Activated CD8-positive, alpha-beta T cell treated with anti-CD3 and anti-CD28 coated beads for 36 hours (primary cell): ENCODE measurements at regions not wholly inside any gene's neighbourhood (a gene's known extent, or its start where the extent isn't known, plus 50 kb on each side); places are given as distances from the start of the nearest gene placed in this dataset.

ENCODE experiments used
- ATAC-seq: fragments of 200-7000 bp; cut with Tn5 transposase; one replicate; pipeline ENCODE4 v1.10.0; 2021; ENCODE audit warnings: mild to moderate bottlenecking, moderate library complexity
- CTCF ChIA-PET: fragments of 350-600 bp; sonication (Branson Sonifier 250); formaldehyde crosslinking; loops from one replicate; lab custom pipeline; 2021; ENCODE audit warnings: antibody characterized with exemption; lab: Charles Lee
- POLR2A ChIA-PET: fragments of 350-600 bp; sonication (Branson Sonifier 250); formaldehyde crosslinking; loops from one replicate; lab custom pipeline; 2021; ENCODE audit warnings: antibody characterized with exemption; lab: Charles Lee
- DNase-seq: peaks from one replicate; pipeline ENCODE4 v3.0.0-alpha.2; 2020
- H3K27ac Mint-ChIP-seq: one replicate; pipeline ENCODE4 v1.8.0; 2021; ENCODE audit warnings: mild to moderate bottlenecking, mixed read lengths
- H3K27me3 Mint-ChIP-seq: one replicate; pipeline ENCODE4 v1.8.0; 2021; ENCODE audit warnings: mixed read lengths
- H3K36me3 Mint-ChIP-seq: one replicate; pipeline ENCODE4 v1.8.0; 2021; ENCODE audit warnings: low read depth, mixed read lengths
- H3K4me1 Mint-ChIP-seq: one replicate; pipeline ENCODE4 v1.8.0; 2021; ENCODE audit warnings: low read depth, mixed read lengths
- H3K4me3 Mint-ChIP-seq: one replicate; pipeline ENCODE4 v1.8.0; 2021; ENCODE audit warnings: mild to moderate bottlenecking, moderate library complexity, mixed read lengths
- H3K9me3 Mint-ChIP-seq: one replicate; pipeline ENCODE4 v1.8.0; 2021; ENCODE audit warnings: mixed read lengths
- CTCF ChIP-seq: fragments of 200-600 bp; IDR thresholded peaks from one replicate; pipeline ENCODE4 v1.8.0; 2022; ENCODE audit warnings: antibody characterized with exemption, mild to moderate bottlenecking
- intact Hi-C: fragments of 100-400 bp; cut with micrococcal nuclease; formaldehyde crosslinking; loops from one replicate; pipeline ENCODE4 v1.10.0; 2022

GRCh38 chr1:232722626-232723025 is 82.6 kb upstream of the MAP10 start:
- intact Hi-C loops: no loop called here
- Mint-ChIP-seq H3K36me3 (no peaks in the 10 kb centered on the region), H3K27ac (no peak overlapping the region), H3K27me3 (peaks cover 15% of the 10 kb centered on the region), H3K4me3 (no peak overlapping the region), H3K4me1 (peaks cover 7% of the 10 kb centered on the region), H3K9me3 (no peaks in the 10 kb centered on the region)
- POLR2A ChIA-PET: no interaction called here
- ATAC-seq: no peak
- no peak for DNase-seq
- CTCF ChIA-PET: interaction anchor here (0.5 to 1.9 kb wide), 3 partner anchors 13 to 96 kb away, joined by 3 to 4 read pairs (median 3); no protein-coding TSS in a partner anchor
- no peak for TF ChIP-seq CTCF

GRCh38 chr1:232725305-232726047 is 79.7 kb upstream of the MAP10 start:
- H3K27ac Mint-ChIP-seq: no peak overlapping the region
- ATAC-seq: no peak
- ChIA-PET POLR2A (no interaction called here), CTCF (no interaction called here)
- peaks cover 12% of the 10 kb centered on the region for H3K27me3 Mint-ChIP-seq
- peak; percentile 8 for DNase-seq
- H3K4me3 Mint-ChIP-seq: no peak overlapping the region
- H3K9me3 Mint-ChIP-seq: no peaks in the 10 kb centered on the region
- TF ChIP-seq CTCF: no peak
- peaks cover 7% of the 10 kb centered on the region for H3K4me1 Mint-ChIP-seq
- H3K36me3 Mint-ChIP-seq: no peaks in the 10 kb centered on the region
- intact Hi-C loops: no loop called here

GRCh38 chr1:232726048-232726779 is 79.0 kb upstream of the MAP10 start:
- Mint-ChIP-seq H3K36me3 (no peaks in the 10 kb centered on the region), H3K4me1 (peaks cover 7% of the 10 kb centered on the region), H3K27me3 (peaks cover 8% of the 10 kb centered on the region), H3K27ac (no peak overlapping the region), H3K9me3 (no peaks in the 10 kb centered on the region), H3K4me3 (no peak overlapping the region)
- ChIA-PET POLR2A (no interaction called here), CTCF (no interaction called here)
- TF ChIP-seq CTCF: no peak
- no peak for ATAC-seq
- no peak for DNase-seq
- intact Hi-C loops: no loop called here

GRCh38 chr1:232728507-232729263 is 76.5 kb upstream of the MAP10 start:
- H3K27ac Mint-ChIP-seq: no peak overlapping the region

More at GRCh38 chr1:232728507-232729263, 76.5 kb upstream of the MAP10 start:
- no peak for ATAC-seq
- H3K36me3 Mint-ChIP-seq: no peaks in the 10 kb centered on the region
- no peak overlapping the region for H3K4me3 Mint-ChIP-seq
- H3K27me3 Mint-ChIP-seq: peaks cover 7% of the 10 kb centered on the region
- no peaks in the 10 kb centered on the region for H3K9me3 Mint-ChIP-seq
- no peak for TF ChIP-seq CTCF
- no peak for DNase-seq
- CTCF ChIA-PET: no interaction called here
- H3K4me1 Mint-ChIP-seq: peaks cover 7% of the 10 kb centered on the region
- intact Hi-C loops: no loop called here
- POLR2A ChIA-PET: no interaction called here
